ENCODE measurements at regions not wholly inside any gene's neighbourhood (a gene's known extent, or its start where the extent isn't known, plus 50 kb on each side); places are given as distances from the start of the nearest gene placed in this dataset.
"Not testable (repeated sequence)": the region's sequence is repeated elsewhere in the genome, so short reads cannot be mapped to it uniquely, and the experiment has no call there.

DNA sequence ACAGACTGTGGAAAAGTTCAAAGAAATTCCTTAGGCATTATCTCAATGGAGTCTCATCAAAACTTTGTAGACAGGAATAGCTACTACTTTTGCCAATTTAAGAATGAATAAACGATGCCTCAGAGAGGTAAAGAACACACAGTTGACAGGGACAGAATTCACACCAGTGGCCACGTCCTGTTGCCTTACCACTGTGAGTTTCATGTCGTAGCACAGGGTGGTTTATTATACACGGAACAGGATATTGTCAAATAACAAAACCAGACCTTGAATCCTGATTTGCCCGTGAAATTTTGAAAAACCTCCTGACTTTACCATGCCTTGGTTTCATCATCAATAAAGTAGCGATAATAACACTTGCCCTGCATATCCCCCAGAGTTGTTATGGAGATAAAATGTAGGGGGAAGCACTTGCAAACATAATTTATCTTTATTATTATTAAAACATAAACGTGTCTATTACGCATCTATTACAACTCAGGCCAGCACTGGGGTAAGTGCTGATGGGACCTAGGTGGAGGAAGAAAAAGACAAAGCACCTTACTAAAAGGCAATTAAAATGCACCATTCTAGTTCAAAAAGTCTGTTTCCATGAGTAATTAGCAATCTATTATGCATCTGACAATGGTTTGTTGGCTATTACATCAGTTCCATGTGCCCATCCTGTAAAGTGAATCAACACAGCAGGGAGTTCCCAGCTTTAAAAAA is 408.1 kb upstream of the RUNX1 start:
- in situ Hi-C loops (cut with MboI; ENCODE audit: low sequenced_read_pairs): no loop called here

- in situ Hi-C loops (cut with MboI; ENCODE audit: low sequenced_read_pairs): no loop called here
These were observed 402.2 kb upstream of the RUNX1 start for GRCh38 chr21:35451276-35451675.

DNA sequence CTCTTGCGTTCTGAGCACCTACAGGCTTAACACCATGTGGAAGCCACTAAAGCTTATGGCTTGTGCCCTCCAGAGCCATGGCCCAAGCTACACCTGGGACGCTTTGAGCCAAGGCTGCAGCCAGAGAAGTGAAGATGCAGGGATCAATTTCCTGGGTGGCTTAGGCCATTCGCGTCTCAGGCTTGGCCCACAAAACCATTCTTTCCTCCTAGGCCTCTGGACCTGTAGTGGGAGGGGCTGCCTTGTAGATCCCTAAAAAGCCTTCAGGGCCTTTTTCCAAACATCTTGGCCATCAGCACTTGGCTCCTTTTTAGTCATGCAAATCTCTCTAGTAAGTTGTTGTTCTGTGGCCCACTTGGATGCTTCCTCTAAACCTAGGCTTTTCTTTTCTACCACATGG is 401.7 kb upstream of the RUNX1 start:
- in situ Hi-C loops (cut with MboI; ENCODE audit: low sequenced_read_pairs): no loop called here

DNA sequence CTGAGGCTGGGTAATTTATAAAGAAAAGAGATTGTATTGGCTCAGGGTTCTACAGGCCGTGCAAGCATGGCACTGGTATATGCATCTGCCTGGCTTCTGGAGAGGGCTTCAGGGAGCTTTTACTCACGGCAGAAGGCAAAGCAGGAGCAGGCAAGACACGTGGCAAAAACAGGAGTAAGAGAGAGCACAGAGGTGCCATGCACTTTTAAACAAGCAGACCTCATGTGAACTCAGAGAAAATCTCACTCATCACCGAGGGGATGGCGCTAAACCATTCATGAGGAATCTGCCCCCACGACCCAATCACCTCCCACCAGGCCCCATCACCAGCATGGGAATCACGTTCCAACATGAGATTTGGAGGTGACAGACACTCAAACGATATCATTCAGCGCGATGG is 400.7 kb upstream of the RUNX1 start:
- in situ Hi-C loops (cut with MboI; ENCODE audit: low sequenced_read_pairs): no loop called here

- in situ Hi-C loops (cut with MboI; ENCODE audit: low sequenced_read_pairs): no loop called here
These were observed 399.9 kb upstream of the RUNX1 start for GRCh38 chr21:35448876-35449599.

DNA sequence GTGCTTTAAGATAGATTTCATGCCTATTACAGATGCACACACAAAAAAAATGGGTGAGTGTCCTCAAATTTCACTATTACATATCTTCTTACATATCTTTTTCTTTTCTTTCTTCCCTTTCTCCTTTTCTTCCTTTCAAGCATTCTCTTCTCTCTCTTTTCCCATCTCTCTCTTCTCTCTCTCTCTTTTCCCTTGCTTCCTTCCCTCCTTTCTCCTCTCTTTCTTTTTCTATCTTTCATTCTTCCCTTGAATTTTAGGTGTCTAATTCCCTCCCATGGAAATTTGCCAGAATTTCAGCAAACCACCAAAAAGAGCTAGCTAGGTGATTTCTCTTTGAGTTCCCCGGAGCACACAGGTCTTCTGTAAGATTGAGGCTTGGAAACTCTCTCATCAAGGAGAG is 395.3 kb upstream of the RUNX1 start:
- in situ Hi-C loops (cut with MboI; ENCODE audit: low sequenced_read_pairs): no loop called here

GRCh38 chr21:35441868-35442582 is 392.9 kb upstream of the RUNX1 start:
- in situ Hi-C loops (cut with MboI; ENCODE audit: low sequenced_read_pairs): no loop called here

DNA sequence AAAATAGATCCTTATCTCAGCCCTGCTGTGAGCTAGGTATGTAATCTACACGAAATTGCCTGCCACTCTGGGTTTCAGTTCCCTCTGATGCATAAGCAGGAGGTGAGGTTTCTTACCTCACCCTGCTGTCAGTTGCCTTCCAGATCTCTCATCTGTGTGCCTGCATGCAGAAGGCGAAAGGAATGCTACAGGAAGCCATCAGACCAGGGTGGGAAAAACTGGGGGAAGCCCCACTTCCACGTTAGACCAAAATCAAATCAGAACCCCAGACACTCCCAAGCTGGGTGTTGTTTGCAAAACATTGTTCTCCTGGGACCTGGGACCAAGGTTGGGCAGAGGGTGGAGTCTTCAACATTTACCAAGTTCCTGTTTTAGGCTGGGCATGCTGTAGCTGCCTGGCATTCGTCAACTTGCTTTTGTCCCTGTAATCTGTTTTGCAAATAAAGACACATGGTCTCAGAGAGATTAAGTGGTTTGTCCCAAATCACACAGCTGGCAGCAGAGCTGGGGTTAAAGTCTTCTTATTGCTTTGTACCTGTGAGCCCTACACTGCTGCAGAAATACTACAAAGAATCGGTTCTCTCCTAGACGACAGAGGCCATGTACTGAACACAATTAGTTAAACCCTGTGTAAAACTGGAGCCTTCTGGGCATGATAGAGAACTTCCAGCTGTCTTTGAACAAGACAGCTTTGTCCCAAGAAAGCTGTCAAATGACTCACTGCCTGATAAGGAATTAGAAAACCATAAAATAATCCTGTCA is 389.7 kb upstream of the RUNX1 start:
- in situ Hi-C loops (cut with MboI; ENCODE audit: low sequenced_read_pairs): no loop called here

- in situ Hi-C loops (cut with MboI; ENCODE audit: low sequenced_read_pairs): no loop called here
These were observed 388.8 kb upstream of the RUNX1 start for GRCh38 chr21:35437941-35438340.

- in situ Hi-C loops (cut with MboI; ENCODE audit: low sequenced_read_pairs): no loop called here
These were observed 387.8 kb upstream of the RUNX1 start for GRCh38 chr21:35436899-35437298.

DNA sequence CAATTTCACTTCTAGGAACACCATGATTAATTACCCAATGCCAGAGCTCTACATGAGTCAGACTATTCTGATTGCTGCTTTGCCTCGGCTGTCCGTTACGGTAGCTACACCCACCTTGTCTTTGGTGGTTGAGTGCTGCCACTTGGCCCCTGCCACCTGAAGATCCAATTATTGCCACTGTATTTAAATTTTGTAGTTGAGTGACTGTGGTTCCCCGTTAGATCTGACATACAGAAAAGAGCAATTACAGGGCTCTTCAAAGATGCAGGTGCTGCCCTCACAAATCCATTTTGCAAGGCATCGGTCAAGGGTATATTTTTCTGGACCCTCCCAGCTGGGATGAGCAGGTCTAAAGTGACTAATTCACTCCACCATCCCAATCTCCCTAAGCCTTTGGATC is 383.5 kb upstream of the RUNX1 start:
- in situ Hi-C loops (cut with MboI; ENCODE audit: low sequenced_read_pairs): not testable (repeated sequence)

DNA sequence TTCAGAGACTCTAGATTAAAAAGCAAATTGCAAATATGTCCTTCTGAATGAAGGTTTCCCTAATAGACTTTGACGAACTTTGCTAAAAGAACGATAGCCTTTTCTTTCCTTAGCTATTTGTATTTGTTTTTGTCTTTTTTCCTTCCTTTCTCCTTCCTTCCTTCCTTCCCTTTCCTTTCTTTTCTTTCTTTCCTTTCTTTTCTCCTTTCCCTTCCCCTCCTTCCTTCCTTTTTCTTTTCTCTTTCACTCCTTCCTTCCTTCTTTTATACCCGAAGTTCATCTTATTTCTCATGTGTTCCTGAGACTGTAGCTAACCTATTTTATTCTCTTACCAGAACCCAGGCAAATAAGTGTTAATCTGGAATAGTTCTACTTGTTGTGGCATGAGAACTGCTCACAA is 381.2 kb upstream of the RUNX1 start:
- in situ Hi-C loops (cut with MboI; ENCODE audit: low sequenced_read_pairs): no loop called here

- in situ Hi-C loops (cut with MboI; ENCODE audit: low sequenced_read_pairs): no loop called here
These were observed 379.8 kb upstream of the RUNX1 start for GRCh38 chr21:35428937-35429336.

DNA sequence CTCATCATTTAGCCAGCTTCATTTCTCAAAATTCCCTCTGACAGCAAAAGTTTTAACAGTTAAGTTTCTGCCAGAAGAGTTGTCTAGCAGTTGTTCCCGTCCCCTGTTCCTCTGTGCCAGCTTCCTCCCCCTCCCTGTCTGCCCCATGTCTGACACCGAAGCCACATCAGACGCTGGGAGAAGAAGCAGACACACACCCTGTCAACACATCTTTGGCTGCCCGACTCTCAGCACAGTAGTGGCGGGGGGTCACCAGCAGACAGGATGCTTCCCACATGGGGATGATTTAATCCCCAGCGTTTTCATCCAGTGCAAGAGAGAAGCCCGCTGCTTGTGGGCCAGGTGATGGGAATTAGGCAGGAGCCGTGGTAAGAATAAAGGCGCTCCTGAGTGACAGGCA is 379.4 kb upstream of the RUNX1 start:
- in situ Hi-C loops (cut with MboI; ENCODE audit: low sequenced_read_pairs): no loop called here

- in situ Hi-C loops (cut with MboI; ENCODE audit: low sequenced_read_pairs): no loop called here
These were observed 378.9 kb upstream of the RUNX1 start for GRCh38 chr21:35428001-35428320.

DNA sequence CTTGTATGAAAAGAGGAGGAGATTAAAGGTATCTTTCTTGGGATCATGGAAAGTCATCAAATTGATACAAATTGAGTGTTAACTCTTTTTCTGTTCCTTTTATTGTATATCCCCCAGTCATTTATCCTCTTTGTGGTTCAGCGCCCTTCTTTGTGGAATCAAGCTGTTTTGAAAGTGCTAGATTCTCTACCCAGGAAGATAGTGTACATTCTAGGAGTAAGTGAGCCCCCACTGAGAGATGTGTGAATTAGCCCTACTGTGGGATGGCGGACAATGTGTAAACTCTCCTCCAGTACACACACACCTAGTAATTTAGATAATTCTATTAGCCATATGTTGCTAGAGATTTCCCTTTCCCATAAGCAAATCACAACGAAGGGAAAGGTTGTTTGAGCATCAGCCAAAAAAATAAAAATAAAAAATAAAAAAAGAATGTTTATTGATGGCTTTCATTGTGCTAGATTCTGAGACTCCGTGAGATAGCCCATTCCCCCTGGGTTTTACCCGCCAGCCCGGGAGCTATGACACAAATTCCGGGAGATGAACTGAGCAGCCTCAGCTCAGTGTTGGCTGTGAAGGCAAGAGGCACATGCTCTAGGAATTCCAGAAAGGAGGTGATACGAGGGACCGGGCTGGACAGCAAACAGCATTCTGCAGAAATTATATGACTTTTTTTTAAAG is 378.4 kb upstream of the RUNX1 start:
- in situ Hi-C loops (cut with MboI; ENCODE audit: low sequenced_read_pairs): no loop called here

DNA sequence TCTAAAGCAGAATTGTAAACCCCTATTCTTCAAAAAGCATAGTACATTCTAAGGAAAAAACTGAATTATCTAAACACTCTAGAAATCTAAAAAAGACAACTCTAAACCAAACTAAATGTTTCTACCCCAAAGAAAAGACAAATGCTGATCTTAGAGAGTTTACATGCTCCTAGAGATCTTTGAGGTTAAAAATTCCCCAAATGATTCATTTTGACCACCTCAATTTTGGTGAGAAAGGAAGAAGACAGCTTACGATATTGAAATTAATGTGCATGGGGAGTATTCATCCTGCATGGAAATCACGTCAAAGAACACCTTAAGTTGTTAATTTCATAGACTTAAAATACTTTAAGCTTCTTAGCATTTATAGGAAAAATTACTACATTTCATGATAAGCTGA is 377.8 kb upstream of the RUNX1 start:
- in situ Hi-C loops (cut with MboI; ENCODE audit: low sequenced_read_pairs): no loop called here

- in situ Hi-C loops (cut with MboI; ENCODE audit: low sequenced_read_pairs): no loop called here
These were observed 377.4 kb upstream of the RUNX1 start for GRCh38 chr21:35426469-35426868.

GRCh38 chr21:35424122-35424521 is 375.0 kb upstream of the RUNX1 start:
- in situ Hi-C loops (cut with MboI; ENCODE audit: low sequenced_read_pairs): no loop called here

DNA sequence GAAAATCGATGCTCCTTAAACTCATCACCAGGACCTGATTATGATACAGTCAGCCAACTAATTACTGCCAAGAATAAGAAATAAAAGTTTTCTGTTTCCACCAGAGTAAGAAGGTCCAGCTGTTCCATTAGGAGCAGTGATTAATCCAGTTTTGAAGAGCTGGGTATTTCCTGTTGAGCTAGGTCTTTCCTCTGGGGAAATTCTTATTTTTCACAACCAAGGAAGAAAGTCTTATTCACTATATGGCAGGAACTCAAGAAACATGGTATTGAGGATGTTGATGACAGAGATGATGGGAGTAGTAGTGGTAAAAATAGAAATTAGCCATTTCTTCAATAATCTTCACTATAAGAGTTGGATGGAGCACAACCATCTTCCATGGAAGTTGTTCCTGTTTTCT is 374.6 kb upstream of the RUNX1 start:
- in situ Hi-C loops (cut with MboI; ENCODE audit: low sequenced_read_pairs): no loop called here

DNA sequence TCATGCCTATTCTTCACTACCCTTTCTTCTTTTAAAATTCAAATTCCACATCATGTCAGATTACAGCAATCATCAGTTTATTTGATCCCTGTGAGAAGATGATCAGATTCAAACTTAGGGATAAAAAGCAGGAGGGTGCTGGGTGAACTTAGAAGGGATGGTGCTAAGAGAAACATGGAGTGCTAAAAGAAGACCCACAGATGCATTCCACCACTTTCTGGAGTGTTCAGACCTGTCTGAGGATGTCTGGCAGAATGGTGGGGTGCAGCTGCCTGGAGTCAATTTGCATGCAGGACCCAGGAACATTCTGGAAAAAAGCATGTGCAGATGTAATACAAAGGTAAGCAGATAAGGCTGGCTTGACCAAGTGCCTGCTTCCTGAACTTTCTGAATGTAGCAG is 372.9 kb upstream of the RUNX1 start:
- in situ Hi-C loops (cut with MboI; ENCODE audit: low sequenced_read_pairs): no loop called here
